K562 (cell line): ENCODE measurements at regions not wholly inside any gene's neighbourhood (a gene's known extent, or its start where the extent isn't known, plus 50 kb on each side); places are given as distances from the start of the nearest gene placed in this dataset.

Experiments
- ATAC-seq: fragments of 200-7000 bp; cut with Tn5 transposase; 3 replicates; pipeline ENCODE4 v1.9.1; 2020; ENCODE audit warnings: moderate library complexity
- BruUV-seq: library from RNA; stranded (reverse); fragments of 400-500 nt; replicated peaks from 2 replicates; lab custom pipeline; 2021; lab: Mats Ljungman, UMichigan
- CTCF ChIA-PET: fragments of 300-600 bp; formaldehyde crosslinking; extraction: SDS; loops from one replicate; lab custom pipeline; 2021; ENCODE audit warnings: low intra/inter-chr PET ratio; lab: Yijun Ruan, JAX
- POLR2A ChIA-PET: fragments of 300-600, 350-650 bp; sonication (Branson Sonifier 250); formaldehyde crosslinking; extraction: SDS; loops from one replicate; lab custom pipeline; 2021; ENCODE audit warnings: antibody characterized with exemption, inconsistent platforms; lab: Yijun Ruan, JAX
- DNase-seq, 4 experiments: peaks; one replicate each; pipeline versions ENCODE4 v3.0.0 to v3.0.0-alpha.2; 2011 to 2018; ENCODE audit warnings: low spot score in 3 of 4, mixed read lengths in 3 of 4; ENCODE audit errors: extremely low read depth in 1 of 4
- FAIRE-seq: peaks from 2 replicates; lab custom pipeline; 2011; peaks lifted over from hg19 to GRCh38; lab: Jason Lieb, UNC
- H2AFZ ChIP-seq: 2 replicates; pipeline ENCODE4 v1.6.0; 2011; ENCODE audit warnings: low read depth, low read length, control low read depth, inconsistent platforms
- H3K27ac ChIP-seq: fragments of 200-600 bp; 3 replicates; pipeline ENCODE4 v1.8.0; 2011; ENCODE audit warnings: low read depth, mild to moderate bottlenecking, control low read depth, inconsistent platforms, low read length, moderate library complexity, mixed read lengths; ENCODE audit errors: extremely low read depth
- H3K27me3 ChIP-seq, 2 experiments: fragments of 300-600 bp in 1 of 2; 2 replicates in 1 of 2; 3 replicates in 1 of 2; pipeline versions ENCODE4 v1.6.0 to v1.8.0; 2011; ENCODE audit warnings: inconsistent platforms in 2 of 2, low read length in 2 of 2, mild to moderate bottlenecking in 1 of 2, mixed read lengths in 1 of 2, moderate library complexity in 1 of 2; ENCODE audit not compliant: control insufficient read depth in 2 of 2, insufficient read depth in 2 of 2
- H3K36me3 ChIP-seq: fragments of 300-600 bp; 3 replicates; pipeline ENCODE4 v1.8.0; 2011; ENCODE audit warnings: mild to moderate bottlenecking, low read length, inconsistent platforms; ENCODE audit not compliant: control insufficient read depth, insufficient read depth
- H3K4me1 ChIP-seq, 2 experiments: fragments of 200-600 bp in 1 of 2; replicated peaks in 1 of 2; 2 replicates in 1 of 2; 3 replicates in 1 of 2; pipeline versions ENCODE4 v1.5.1 to v1.8.0; 2011; ENCODE audit warnings: inconsistent platforms in 2 of 2, low read length in 2 of 2, mild to moderate bottlenecking in 1 of 2, mixed read lengths in 1 of 2, moderate library complexity in 1 of 2; ENCODE audit not compliant: control insufficient read depth in 2 of 2, insufficient read depth in 2 of 2
- H3K4me2 ChIP-seq: 2 replicates; pipeline ENCODE4 v1.6.1; 2011; ENCODE audit warnings: low read length, control low read depth, inconsistent platforms, mixed read lengths; ENCODE audit not compliant: insufficient read depth
- H3K4me3 ChIP-seq: fragments of 200-600 bp; sonication (generic), shearing (Covaris generic); 2 replicates; pipeline ENCODE4 v1.5.1; 2016; ENCODE audit warnings: control low read depth, inconsistent platforms
- H3K79me2 ChIP-seq: fragments of 200-600 bp; 3 replicates; pipeline ENCODE4 v1.8.0; 2011; ENCODE audit warnings: low read length, inconsistent platforms; ENCODE audit not compliant: control insufficient read depth, insufficient read depth
- H3K9ac ChIP-seq, 2 experiments: 2 replicates each; pipeline versions ENCODE4 v1.6.0 to v1.6.1; 2011; ENCODE audit warnings: low read depth in 2 of 2, low read length in 2 of 2, control low read depth in 1 of 2, inconsistent platforms in 1 of 2, mild to moderate bottlenecking in 1 of 2, mixed read lengths in 1 of 2; ENCODE audit not compliant: insufficient read depth in 1 of 2
- H3K9me1 ChIP-seq: one replicate; pipeline ENCODE4 v1.6.0; 2011; ENCODE audit warnings: inconsistent platforms, mild to moderate bottlenecking, low read length, moderate library complexity; ENCODE audit not compliant: control insufficient read depth, insufficient read depth
- H3K9me3 ChIP-seq: replicated peaks from 2 replicates; pipeline ENCODE4 v1.5.1; 2011; ENCODE audit warnings: low read depth, low read length, inconsistent platforms; ENCODE audit not compliant: control insufficient read depth, insufficient read depth
- H4K20me1 ChIP-seq: replicated peaks from 2 replicates; pipeline ENCODE4 v1.6.1; 2011; ENCODE audit warnings: low read length, inconsistent platforms, mixed read lengths; ENCODE audit not compliant: control insufficient read depth, insufficient read depth
- CC2D1A ChIP-seq: fragments of 450-650 bp; IDR thresholded peaks from 2 replicates; pipeline ENCODE4 v1.6.1; 2017; ENCODE audit warnings: mild to moderate bottlenecking
- CEBPB ChIP-seq: fragments of 450-650 bp; IDR thresholded peaks from 2 replicates; pipeline ENCODE4 v1.6.1; 2016; ENCODE audit warnings: missing genetic modification characterization, missing compliant biosample characterization
- CREBBP ChIP-seq: IDR thresholded peaks from one replicate; pipeline ENCODE4 v1.6.1; 2012; ENCODE audit warnings: low read depth, mild to moderate bottlenecking, control low read depth, inconsistent platforms, low read length
- E2F8 ChIP-seq: fragments of 450-650 bp; IDR thresholded peaks from 2 replicates; pipeline ENCODE4 v1.7.1; 2018; ENCODE audit warnings: mild to moderate bottlenecking, low read depth; ENCODE audit not compliant: partially characterized antibody
- HMGXB4 ChIP-seq: sonication (generic); formaldehyde crosslinking; IDR thresholded peaks from 2 replicates; pipeline ENCODE4 v1.8.1; 2023; ENCODE audit warnings: mild to moderate bottlenecking, missing genetic modification reagents
- MTF1 ChIP-seq: fragments of 250-450 bp; sonication (Bioruptor Pico); IDR thresholded peaks from 2 replicates; pipeline ENCODE4 v1.9.0; 2021; ENCODE audit warnings: moderate library complexity, mild to moderate bottlenecking, inconsistent platforms, borderline replicate concordance
- NEUROD1 ChIP-seq: fragments of 150-350 bp; IDR thresholded peaks from 2 replicates; pipeline ENCODE4 v1.6.1; 2014; ENCODE audit warnings: borderline replicate concordance, low read length, low read depth; ENCODE audit not compliant: partially characterized antibody
- RBBP5 ChIP-seq: fragments of 200-600 bp; sonication (generic); IDR thresholded peaks from 2 replicates; pipeline ENCODE4 v1.6.1; 2012; ENCODE audit warnings: borderline replicate concordance, mild to moderate bottlenecking, low read length, control low read depth, inconsistent platforms; ENCODE audit not compliant: insufficient read depth, poor library complexity, severe bottlenecking
- SUPT5H ChIP-seq: fragments of 450-650 bp; IDR thresholded peaks from 2 replicates; pipeline ENCODE4 v1.6.1; 2016
- USF2 ChIP-seq: sonication (generic); formaldehyde crosslinking; IDR thresholded peaks from 2 replicates; pipeline ENCODE4 v1.5.0; 2020; ENCODE audit warnings: missing genetic modification reagents
- YY1 ChIP-seq, 3 experiments: IDR thresholded peaks; 2 replicates each; pipeline ENCODE4 v1.6.1; 2011; ENCODE audit warnings: low read length in 2 of 3, mild to moderate bottlenecking in 2 of 3, moderate library complexity in 2 of 3, borderline replicate concordance in 1 of 3, control low read depth in 1 of 3, low read depth in 1 of 3; ENCODE audit not compliant: insufficient read depth in 3 of 3, insufficient replicate concordance in 2 of 3, control insufficient read depth in 1 of 3, insufficient read length in 1 of 3; ENCODE audit errors: extremely low read depth in 1 of 3
- ZNF217 ChIP-seq: sonication (generic); formaldehyde crosslinking; IDR thresholded peaks from 2 replicates; pipeline ENCODE4 v1.8.0; 2022; ENCODE audit warnings: mild to moderate bottlenecking, missing genetic modification reagents
- WGBS: fragments of 100-300 bp; shearing (Covaris generic); methylation state at CpG from one replicate; pipeline ENCODE4 v1.1.6; 2016; ENCODE audit warnings: low coverage, mixed read lengths; ENCODE audit not compliant: insufficient coverage; ENCODE audit errors: missing lambda C conversion rate; 5-methylcytosine and 5-hydroxymethylcytosine counted together
- in situ Hi-C: fragments of 300-500 bp; cut with MboI; formaldehyde crosslinking; loops from 4 replicates; pipeline ENCODE4 v1.15.0; 2018; ENCODE audit warnings: inconsistent platforms, mixed read lengths
- intact Hi-C: fragments of 100-400 bp; cut with micrococcal nuclease; formaldehyde crosslinking; loops from 2 replicates; pipeline ENCODE4 v1.14.2; 2022

- no peak overlapping the region for H3K27ac ChIP-seq
- no peaks in the 10 kb centered on the region for H3K27me3 ChIP-seq
- WGBS: 47% methylated on average over 1 of the region's 1 CpG
- no peak overlapping the region for H2AFZ ChIP-seq
- H3K4me2 ChIP-seq: no peak overlapping the region
- no peaks in the 10 kb centered on the region for H3K36me3 ChIP-seq
- H3K9ac ChIP-seq: no peak overlapping the region
- POLR2A ChIA-PET: no interaction called here
- in situ Hi-C loops: no loop called here
- H3K79me2 ChIP-seq: no peaks in the 10 kb centered on the region
- no peaks in the 10 kb centered on the region for H4K20me1 ChIP-seq
- no peak overlapping the region for H3K4me3 ChIP-seq
- BruUV-seq: no TSS peak
- FAIRE-seq (no peak), DNase-seq (no peak), ATAC-seq (no peak)
- no peaks in the 10 kb centered on the region for H3K9me3 ChIP-seq
- H3K4me1 ChIP-seq: peaks cover 0 to 13% of the 10 kb centered on the region in 2 experiments; a peak in 4 of 5 replicates
- CTCF ChIA-PET: no interaction called here
- TF ChIP-seq HMGXB4 (CRISPR knock-in tag) (no peak), MTF1 (CRISPR knock-in tag) (no peak), SUPT5H (no peak), ZNF217 (CRISPR knock-in tag) (no peak), E2F8 (no peak), RBBP5 (no peak), YY1 (IDR thresholded peaks at IDR 0.05; ENCODE audit: borderline replicate concordance in 1 of 3, control insufficient read depth in 1 of 3, extremely low read depth in 1 of 3, insufficient read depth in 3 of 3, insufficient read length in 1 of 3, insufficient replicate concordance in 2 of 3, low read depth in 1 of 3, low read length in 2 of 3) (no peak), USF2 (no peak), CEBPB (tag) (no peak), CC2D1A (no peak), CREBBP (no peak), NEUROD1 (no peak)
- no peaks in the 10 kb centered on the region for H3K9me1 ChIP-seq
- intact Hi-C loops: no loop called here
Measured at GRCh38 chr13:59493436-59493965, 670.2 kb downstream of the DIAPH3 start.
